A673 (cell line): ENCODE measurements at regions not wholly inside any gene's neighbourhood (a gene's known extent, or its start where the extent isn't known, plus 50 kb on each side); places are given as distances from the start of the nearest gene placed in this dataset.

Experiments
- BruUV-seq: library from RNA; stranded (reverse); fragments of 400-500 nt; replicated peaks from 2 replicates; lab custom pipeline; 2021; lab: Mats Ljungman, UMichigan
- CTCF ChIA-PET: fragments of 300-600 bp; sonication (Branson Sonifier 250); formaldehyde crosslinking; loops from one replicate; lab custom pipeline; 2022; ENCODE audit warnings: antibody characterized with exemption; lab: Charles Lee
- POLR2A ChIA-PET: fragments of 300-600 bp; sonication (Branson Sonifier 250); formaldehyde crosslinking; loops from one replicate; lab custom pipeline; 2022; ENCODE audit warnings: antibody characterized with exemption; ENCODE audit not compliant: low non-redundant PET; lab: Charles Lee
- DNase-seq: peaks from one replicate; pipeline ENCODE4 v3.0.0-alpha.2; 2015; ENCODE audit warnings: low spot score
- H3K27ac ChIP-seq: fragments of 200-600 bp; sonication (generic); 2 replicates; pipeline ENCODE4 v1.5.1; 2016; ENCODE audit warnings: mixed run types, low read depth, mild to moderate bottlenecking, mixed read lengths, antibody characterized with exemption, low read length; ENCODE audit not compliant: poor library complexity, severe bottlenecking
- H3K27me3 ChIP-seq: fragments of 200-600 bp; sonication (generic); replicated peaks from 2 replicates; pipeline ENCODE4 v1.6.1; 2017; ENCODE audit warnings: mixed run types, low read depth, mild to moderate bottlenecking, mixed read lengths, antibody characterized with exemption, low read length; ENCODE audit not compliant: insufficient read depth, poor library complexity
- H3K36me3 ChIP-seq: fragments of 200-600 bp; sonication (generic); 2 replicates; pipeline ENCODE4 v1.6.1; 2016; ENCODE audit warnings: mixed run types, mild to moderate bottlenecking, mixed read lengths, antibody characterized with exemption, low read length; ENCODE audit not compliant: insufficient read depth, poor library complexity, severe bottlenecking
- H3K4me1 ChIP-seq: fragments of 200-600 bp; sonication (generic); 2 replicates; pipeline ENCODE4 v1.6.1; 2017; ENCODE audit warnings: mixed run types, mild to moderate bottlenecking, mixed read lengths, antibody characterized with exemption, low read length; ENCODE audit not compliant: insufficient read depth, poor library complexity, severe bottlenecking
- H3K4me3 ChIP-seq: fragments of 200-600 bp; sonication (generic); 2 replicates; pipeline ENCODE4 v1.5.1; 2016; ENCODE audit warnings: low read depth, mixed run types, mild to moderate bottlenecking, mixed read lengths, low read length; ENCODE audit not compliant: poor library complexity, severe bottlenecking
- H3K9me3 ChIP-seq: fragments of 200-600 bp; sonication (generic); 2 replicates; pipeline ENCODE4 v1.6.1; 2016; ENCODE audit warnings: mixed run types, low read depth, mild to moderate bottlenecking, mixed read lengths, antibody characterized with exemption, low read length; ENCODE audit not compliant: poor library complexity, severe bottlenecking
- CTCF ChIP-seq: fragments of 300-800, 200-600 bp; sonication (generic); conservative IDR thresholded peaks from 2 replicates; pipeline ENCODE4 v1.5.1; 2017; ENCODE audit warnings: low read depth, mild to moderate bottlenecking, antibody characterized with exemption, low read length, moderate library complexity, mixed read lengths
- EZH2 ChIP-seq: fragments of 200-600 bp; sonication (generic); IDR thresholded peaks from 2 replicates; pipeline ENCODE4 v1.6.1; 2017; ENCODE audit warnings: borderline replicate concordance, low read depth, mild to moderate bottlenecking, mixed read lengths, antibody characterized with exemption, low read length; ENCODE audit not compliant: poor library complexity, severe bottlenecking
- intact Hi-C: fragments of 100-400 bp; cut with micrococcal nuclease; formaldehyde crosslinking; loops from one replicate; pipeline ENCODE4 v1.10.0; 2022; ENCODE audit not compliant: unreplicated experiment

- Histone ChIP-seq H3K27me3 (no peaks in the 10 kb centered on the region), H3K9me3 (no peaks in the 10 kb centered on the region), H3K4me1 (no peaks in the 10 kb centered on the region), H3K4me3 (no peak overlapping the region), H3K27ac (no peak overlapping the region), H3K36me3 (no peaks in the 10 kb centered on the region)
- ChIA-PET CTCF (no interaction called here), POLR2A (no interaction called here)
- BruUV-seq, result no TSS peak
- intact Hi-C loops, result no loop called here
- TF ChIP-seq CTCF (no peak), EZH2 (no peak)
- DNase-seq, result no peak
Observed at GRCh38 chr9:96125624-96126023, 176.4 kb downstream of the HSD17B3 start.

GRCh38 chr9:96122751-96123150 lies 179.2 kb downstream of the HSD17B3 start:
- no peak for DNase-seq
- POLR2A ChIA-PET, result no interaction called here
- no peak overlapping the region for H3K4me3 ChIP-seq
- CTCF ChIA-PET, result no interaction called here
- no peak overlapping the region for H3K27ac ChIP-seq
- H3K36me3 ChIP-seq, result no peaks in the 10 kb centered on the region
- no TSS peak for BruUV-seq
- TF ChIP-seq CTCF (no peak), EZH2 (no peak)
- H3K4me1 ChIP-seq, result no peaks in the 10 kb centered on the region
- H3K9me3 ChIP-seq, result peaks cover 3% of the 10 kb centered on the region
- intact Hi-C loops, result no loop called here
- H3K27me3 ChIP-seq, result no peaks in the 10 kb centered on the region

DNA sequence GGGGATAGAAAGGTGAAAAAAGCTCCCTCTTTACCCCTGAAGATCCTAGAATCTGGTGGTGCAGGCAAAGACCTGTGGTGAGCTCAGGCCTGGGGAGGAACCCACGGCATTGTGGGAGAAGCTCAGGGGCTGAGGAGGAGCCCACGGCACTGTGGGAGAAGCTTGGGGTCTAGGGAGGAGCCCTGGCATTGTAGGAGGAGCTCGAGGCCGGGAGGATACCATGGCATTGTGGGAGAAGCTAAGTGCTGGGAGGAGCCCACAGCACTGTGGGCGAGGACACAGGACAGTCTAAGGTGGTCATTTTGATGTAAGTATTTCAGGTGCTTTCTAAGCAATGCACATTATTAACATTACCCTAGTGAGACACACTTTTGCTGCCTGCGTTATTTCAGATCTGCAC lies 179.7 kb downstream of the HSD17B3 start:
- H3K27me3 ChIP-seq, result no peaks in the 10 kb centered on the region
- no peak for TF ChIP-seq CTCF
- TF ChIP-seq EZH2, result no peak
- peaks cover 3% of the 10 kb centered on the region for H3K9me3 ChIP-seq
- H3K27ac ChIP-seq, result no peak overlapping the region
- no peak for DNase-seq
- intact Hi-C loops, result no loop called here
- no peaks in the 10 kb centered on the region for H3K4me1 ChIP-seq
- H3K36me3 ChIP-seq, result no peaks in the 10 kb centered on the region
- BruUV-seq, result no TSS peak
- no peak overlapping the region for H3K4me3 ChIP-seq
- ChIA-PET POLR2A (no interaction called here), CTCF (no interaction called here)
